Testis (tissue), 2 donors: ENCODE measurements at regions not wholly inside any gene's neighbourhood (a gene's known extent, or its start where the extent isn't known, plus 50 kb on each side); places are given as distances from the start of the nearest gene placed in this dataset.

ENCODE experiments used
- DNase-seq: peaks from one replicate; pipeline ENCODE4 v3.0.0-alpha.2; 2019
- H3K27ac ChIP-seq, 2 donors: fragments of 200-600 bp; sonication (generic); one replicate each; pipeline ENCODE4 v1.5.1; 2019
- H3K27me3 ChIP-seq: fragments of 200-600 bp; sonication (generic); one replicate; pipeline ENCODE4 v1.5.1; 2019
- H3K36me3 ChIP-seq: fragments of 200-600 bp; sonication (generic); one replicate; pipeline ENCODE4 v1.5.1; 2017; ENCODE audit warnings: low read depth; ENCODE audit errors: missing control alignments
- H3K4me1 ChIP-seq: fragments of 200-600 bp; sonication (generic); one replicate; pipeline ENCODE4 v1.5.1; 2019
- H3K4me3 ChIP-seq, 2 donors: fragments of 200-600 bp; sonication (generic); one replicate each; pipeline ENCODE4 v1.5.1; 2017 to 2019
- H3K9me3 ChIP-seq: fragments of 200-600 bp; sonication (generic); one replicate; pipeline ENCODE4 v1.5.1; 2017
- POLR2A ChIP-seq: fragments of 450-650 bp; IDR thresholded peaks from one replicate; pipeline ENCODE4 v1.6.1; 2017; ENCODE audit warnings: antibody characterized with exemption, mild to moderate bottlenecking, moderate library complexity
- WGBS, 2 donors: methylation state at CpG; one replicate each; pipeline ENCODE4 v1.1.5; 2018; 5-methylcytosine and 5-hydroxymethylcytosine counted together
- intact Hi-C: fragments of 100-400 bp; cut with DNase I; formaldehyde crosslinking; loops from one replicate; pipeline ENCODE4 v1.15.1; 2023; ENCODE audit warnings: low total_unique reads
- TF ChIP-seq, protein P1 (sequence below), 3 experiments: fragments of 450-650 bp in 2 of 3; fragments of 200-600 bp in 1 of 3; sonication (generic) in 1 of 3; IDR thresholded peaks; one replicate each; pipeline ENCODE4 v1.5.1; 2016 to 2019; ENCODE audit warnings: antibody characterized with exemption in 3 of 3, mild to moderate bottlenecking in 2 of 3, moderate library complexity in 1 of 3

GRCh38 chrX:148441387-148441786 is 59.0 kb upstream of the AFF2 start:
- no peak for DNase-seq
- peaks cover 2% of the 10 kb centered on the region for H3K4me1 ChIP-seq
- H3K27me3 ChIP-seq, result no peaks in the 10 kb centered on the region
- intact Hi-C loops, result no loop called here
- no peak overlapping the region for H3K4me3 ChIP-seq
- no peak overlapping the region for H3K27ac ChIP-seq
- 80 to 88% methylated on average over 3 of the region's 3 CpGs for WGBS, 2 donors
- no peaks in the 10 kb centered on the region for H3K9me3 ChIP-seq
- H3K36me3 ChIP-seq, result no peaks in the 10 kb centered on the region
- no peak for TF ChIP-seq POLR2A
- TF ChIP-seq, protein P1, sequence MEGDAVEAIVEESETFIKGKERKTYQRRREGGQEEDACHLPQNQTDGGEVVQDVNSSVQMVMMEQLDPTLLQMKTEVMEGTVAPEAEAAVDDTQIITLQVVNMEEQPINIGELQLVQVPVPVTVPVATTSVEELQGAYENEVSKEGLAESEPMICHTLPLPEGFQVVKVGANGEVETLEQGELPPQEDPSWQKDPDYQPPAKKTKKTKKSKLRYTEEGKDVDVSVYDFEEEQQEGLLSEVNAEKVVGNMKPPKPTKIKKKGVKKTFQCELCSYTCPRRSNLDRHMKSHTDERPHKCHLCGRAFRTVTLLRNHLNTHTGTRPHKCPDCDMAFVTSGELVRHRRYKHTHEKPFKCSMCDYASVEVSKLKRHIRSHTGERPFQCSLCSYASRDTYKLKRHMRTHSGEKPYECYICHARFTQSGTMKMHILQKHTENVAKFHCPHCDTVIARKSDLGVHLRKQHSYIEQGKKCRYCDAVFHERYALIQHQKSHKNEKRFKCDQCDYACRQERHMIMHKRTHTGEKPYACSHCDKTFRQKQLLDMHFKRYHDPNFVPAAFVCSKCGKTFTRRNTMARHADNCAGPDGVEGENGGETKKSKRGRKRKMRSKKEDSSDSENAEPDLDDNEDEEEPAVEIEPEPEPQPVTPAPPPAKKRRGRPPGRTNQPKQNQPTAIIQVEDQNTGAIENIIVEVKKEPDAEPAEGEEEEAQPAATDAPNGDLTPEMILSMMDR (IDR thresholded peaks at IDR 0.05), result no peak

- Histone ChIP-seq H3K9me3 (no peaks in the 10 kb centered on the region), H3K27me3 (no peaks in the 10 kb centered on the region), H3K36me3 (no peaks in the 10 kb centered on the region), H3K4me1 (no peaks in the 10 kb centered on the region), H3K27ac (no peak overlapping the region), H3K4me3 (no peak overlapping the region)
- TF ChIP-seq POLR2A, result no peak
- TF ChIP-seq, protein P1 (IDR thresholded peaks at IDR 0.05), result no peak
- intact Hi-C loops, result no loop called here
- DNase-seq, result no peak
- WGBS, 2 donors, result 61 to 86% methylated on average over 3 of the region's 3 CpGs
Measured at GRCh38 chrX:148443216-148443615, 57.2 kb upstream of the AFF2 start.

GRCh38 chrX:148448686-148449085 is 51.7 kb upstream of the AFF2 start:
- H3K36me3 ChIP-seq, result no peaks in the 10 kb centered on the region
- intact Hi-C loops, result no loop called here
- no peak for TF ChIP-seq POLR2A
- TF ChIP-seq, protein P1 (IDR thresholded peaks at IDR 0.05), result no peak
- WGBS, 2 donors, result 98 to 99% methylated on average over 4 of the region's 4 CpGs
- no peak overlapping the region for H3K4me3 ChIP-seq
- no peak for DNase-seq
- no peaks in the 10 kb centered on the region for H3K4me1 ChIP-seq
- H3K27me3 ChIP-seq, result no peaks in the 10 kb centered on the region
- H3K9me3 ChIP-seq, result no peaks in the 10 kb centered on the region
- no peak overlapping the region for H3K27ac ChIP-seq
